ENCODE measurements at regions not wholly inside any gene's neighbourhood (a gene's known extent, or its start where the extent isn't known, plus 50 kb on each side); places are given as distances from the start of the nearest gene placed in this dataset.

DNA sequence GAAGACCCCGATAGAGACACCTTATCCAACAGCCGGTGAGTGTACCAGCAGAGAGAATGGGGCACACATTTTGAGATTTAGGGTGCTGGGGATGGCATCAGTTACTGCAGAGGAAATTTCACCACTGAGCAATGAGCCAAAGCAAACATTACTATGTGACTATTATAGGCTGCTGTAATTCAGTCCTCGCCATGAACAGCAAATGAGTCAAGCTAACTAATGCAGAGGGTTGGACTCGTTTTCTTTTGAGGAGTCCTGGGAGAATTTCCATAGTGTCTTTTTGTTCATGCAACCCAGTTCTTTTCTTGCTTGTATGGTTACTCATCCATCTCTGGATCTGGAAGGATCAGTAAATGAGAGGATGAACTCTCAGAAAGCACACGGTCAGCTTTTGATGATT lies 323.8 kb downstream of the PSAT1 start (continued):
- TF ChIP-seq GTF2F1 (IDR thresholded peaks at IDR 0.05; ENCODE audit: borderline replicate concordance, low read depth, low read length) = no peak
- no peak for TF ChIP-seq TBP (IDR thresholded peaks at IDR 0.05; ENCODE audit: low read depth, low read length)
- TF ChIP-seq, protein P1, sequence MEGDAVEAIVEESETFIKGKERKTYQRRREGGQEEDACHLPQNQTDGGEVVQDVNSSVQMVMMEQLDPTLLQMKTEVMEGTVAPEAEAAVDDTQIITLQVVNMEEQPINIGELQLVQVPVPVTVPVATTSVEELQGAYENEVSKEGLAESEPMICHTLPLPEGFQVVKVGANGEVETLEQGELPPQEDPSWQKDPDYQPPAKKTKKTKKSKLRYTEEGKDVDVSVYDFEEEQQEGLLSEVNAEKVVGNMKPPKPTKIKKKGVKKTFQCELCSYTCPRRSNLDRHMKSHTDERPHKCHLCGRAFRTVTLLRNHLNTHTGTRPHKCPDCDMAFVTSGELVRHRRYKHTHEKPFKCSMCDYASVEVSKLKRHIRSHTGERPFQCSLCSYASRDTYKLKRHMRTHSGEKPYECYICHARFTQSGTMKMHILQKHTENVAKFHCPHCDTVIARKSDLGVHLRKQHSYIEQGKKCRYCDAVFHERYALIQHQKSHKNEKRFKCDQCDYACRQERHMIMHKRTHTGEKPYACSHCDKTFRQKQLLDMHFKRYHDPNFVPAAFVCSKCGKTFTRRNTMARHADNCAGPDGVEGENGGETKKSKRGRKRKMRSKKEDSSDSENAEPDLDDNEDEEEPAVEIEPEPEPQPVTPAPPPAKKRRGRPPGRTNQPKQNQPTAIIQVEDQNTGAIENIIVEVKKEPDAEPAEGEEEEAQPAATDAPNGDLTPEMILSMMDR (IDR thresholded peaks at IDR 0.05; ENCODE audit: control extremely low read depth in 1 of 3, insufficient read depth in 1 of 3, low read depth in 1 of 3, low read length in 3 of 3) = no peak
- TF ChIP-seq JUN (IDR thresholded peaks at IDR 0.05; ENCODE audit: low read depth, low read length) = no peak
- no peak for TF ChIP-seq KDM1A (IDR thresholded peaks at IDR 0.05; ENCODE audit: borderline replicate concordance, low read length)
- no peak for TF ChIP-seq SIN3A (conservative IDR thresholded peaks at IDR 0.05 in 1 of 2, IDR thresholded peaks at IDR 0.05 in 1 of 2; ENCODE audit: low read depth in 1 of 2, low read length in 2 of 2)
- TF ChIP-seq SAP30 (IDR thresholded peaks at IDR 0.05; ENCODE audit: insufficient read depth, insufficient replicate concordance, low read length) = no peak
- no peak for TF ChIP-seq CEBPB (IDR thresholded peaks at IDR 0.05; ENCODE audit: low read depth, low read length)
- TF ChIP-seq GABPA (IDR thresholded peaks at IDR 0.05; ENCODE audit: borderline replicate concordance, insufficient read depth, low read length) = no peak
